Effector CD4-positive, alpha-beta T cell (primary cell): ENCODE measurements at regions not wholly inside any gene's neighbourhood (a gene's known extent, or its start where the extent isn't known, plus 50 kb on each side); places are given as distances from the start of the nearest gene placed in this dataset.
"Not testable (repeated sequence)": the region's sequence is repeated elsewhere in the genome, so short reads cannot be mapped to it uniquely, and the experiment has no call there.

Source experiments
- DNase-seq: peaks from one replicate; pipeline ENCODE4 v3.0.0-alpha.2; 2020

DNA sequence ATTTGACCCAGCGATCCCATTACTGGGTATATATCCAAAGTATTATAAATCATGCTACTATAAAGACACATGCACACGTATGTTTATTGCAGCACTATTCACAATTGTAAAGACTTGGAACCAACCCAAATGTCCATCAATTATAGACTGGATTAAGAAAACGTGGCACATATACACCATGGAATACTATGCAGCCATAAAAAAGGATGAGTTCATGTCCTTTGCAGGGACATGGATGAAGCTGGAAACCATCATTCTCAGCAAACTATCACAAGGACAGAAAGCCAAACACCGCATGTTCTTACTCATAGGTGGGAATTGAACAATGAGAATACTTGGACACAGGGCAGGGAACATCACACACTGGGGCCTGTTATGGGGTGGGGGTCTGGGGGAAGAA, 317.8 kb downstream of the TSHZ3 start:
- DNase-seq: not testable (repeated sequence)

DNA sequence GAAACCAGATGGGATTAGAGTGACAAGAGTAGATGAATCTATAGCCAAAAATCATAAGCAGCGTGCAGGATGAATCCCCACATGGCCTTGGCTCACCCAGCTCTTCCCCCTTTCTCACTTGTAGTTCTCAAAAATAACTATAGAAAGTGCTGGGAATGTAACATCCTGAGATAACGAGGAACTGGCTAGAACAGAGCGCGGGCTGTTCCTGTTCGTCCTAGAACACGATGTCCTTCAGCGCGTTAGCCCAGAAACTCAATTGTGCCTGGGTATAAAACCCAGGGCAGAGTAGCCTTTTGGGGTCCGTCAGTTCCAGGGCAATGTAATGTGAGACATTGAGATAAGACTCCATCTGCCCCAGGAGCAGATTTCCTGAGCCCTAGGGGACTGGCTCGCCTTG, 326.2 kb downstream of the TSHZ3 start:
- no peak for DNase-seq

DNA sequence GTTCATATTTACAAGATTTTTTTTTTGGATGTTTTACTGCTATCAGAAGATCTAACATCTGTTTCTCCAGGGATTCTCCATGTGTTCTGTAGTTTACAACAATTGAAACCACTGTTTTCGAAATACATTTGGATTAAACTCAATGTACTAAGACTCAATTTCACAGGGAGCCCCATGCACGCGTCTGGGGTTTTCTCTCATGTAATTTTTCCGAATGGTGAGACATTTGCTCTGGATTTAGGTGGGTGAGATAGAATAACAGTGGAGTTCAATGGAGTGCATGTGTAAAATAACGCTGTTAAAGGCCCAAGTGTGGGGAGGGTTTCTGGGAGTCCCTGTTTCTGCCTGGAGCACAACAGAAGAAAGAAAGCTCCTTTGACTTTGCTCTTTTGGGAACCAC, 330.3 kb downstream of the TSHZ3 start:
- no peak for DNase-seq

DNA sequence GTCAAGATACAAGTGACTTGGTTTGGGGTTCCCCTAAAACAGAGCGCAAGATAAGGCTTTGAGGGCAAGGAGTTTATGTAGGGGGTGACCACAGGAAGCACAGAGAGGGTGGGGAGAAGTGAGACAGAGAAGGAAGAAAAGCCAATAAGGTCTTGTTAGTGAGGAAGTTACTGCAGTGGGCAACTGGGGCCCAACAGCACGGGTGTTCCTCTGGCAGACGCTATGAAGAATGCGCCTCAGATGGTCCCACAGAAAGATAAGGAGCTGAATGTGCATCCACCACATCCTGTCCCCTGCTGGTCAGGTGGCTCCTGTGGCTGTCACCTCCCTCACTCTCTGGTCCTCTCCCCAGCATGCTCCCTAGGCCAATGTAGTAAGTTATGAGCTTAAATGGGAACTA, 333.5 kb downstream of the TSHZ3 start:
- no peak for DNase-seq

DNA sequence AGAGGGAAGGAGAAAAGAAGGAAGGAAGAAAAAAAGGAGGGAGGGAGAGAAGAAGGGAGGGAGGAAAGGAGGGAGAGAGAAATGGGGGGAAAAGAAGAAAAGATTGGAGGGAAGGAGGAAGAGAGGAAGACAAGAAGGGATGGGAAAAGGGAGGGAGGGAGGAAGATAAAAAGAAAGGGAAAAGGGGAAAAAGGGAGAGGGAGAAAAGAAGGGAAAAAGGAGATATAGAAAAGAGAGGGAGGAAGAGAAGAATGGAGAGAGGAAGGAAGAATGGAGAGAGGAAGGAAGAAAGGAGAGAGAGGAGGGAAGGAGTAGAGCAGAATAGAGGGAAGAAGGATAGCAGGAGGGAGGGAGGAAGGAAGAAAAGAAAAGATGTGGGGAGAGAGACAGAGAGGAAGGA, 334.6 kb downstream of the TSHZ3 start:
- no peak for DNase-seq

DNA sequence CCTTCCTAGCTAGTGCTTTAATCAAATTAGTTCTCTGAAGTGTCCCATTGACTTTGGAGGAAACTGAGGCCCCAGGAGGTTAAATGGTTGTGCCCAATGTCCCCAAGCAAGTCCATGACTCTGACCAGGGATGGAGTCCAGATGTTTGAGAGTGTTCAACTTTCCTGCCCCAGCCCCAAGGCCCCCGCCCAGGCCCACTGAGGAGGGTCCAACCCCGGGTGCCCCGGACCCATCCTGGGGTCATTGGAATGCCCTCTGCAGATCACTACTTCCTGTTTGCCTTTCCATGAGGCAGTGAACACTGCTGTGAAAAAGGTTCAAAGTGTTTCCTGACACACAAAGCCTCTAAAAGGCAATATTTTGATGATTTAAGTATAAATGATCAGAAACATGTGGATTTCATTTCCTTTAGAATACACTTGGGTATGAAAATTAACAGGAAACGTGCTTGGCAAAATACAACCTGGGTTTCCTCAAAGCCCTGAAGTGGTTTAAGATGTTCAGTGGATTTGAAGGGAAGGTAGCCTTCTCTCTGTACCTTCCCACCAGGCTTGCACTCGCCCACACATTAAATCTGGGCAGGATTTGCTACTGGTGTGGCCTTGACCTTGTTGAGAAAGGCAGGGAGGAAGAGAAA, 335.7 kb downstream of the TSHZ3 start:
- no peak for DNase-seq

DNA sequence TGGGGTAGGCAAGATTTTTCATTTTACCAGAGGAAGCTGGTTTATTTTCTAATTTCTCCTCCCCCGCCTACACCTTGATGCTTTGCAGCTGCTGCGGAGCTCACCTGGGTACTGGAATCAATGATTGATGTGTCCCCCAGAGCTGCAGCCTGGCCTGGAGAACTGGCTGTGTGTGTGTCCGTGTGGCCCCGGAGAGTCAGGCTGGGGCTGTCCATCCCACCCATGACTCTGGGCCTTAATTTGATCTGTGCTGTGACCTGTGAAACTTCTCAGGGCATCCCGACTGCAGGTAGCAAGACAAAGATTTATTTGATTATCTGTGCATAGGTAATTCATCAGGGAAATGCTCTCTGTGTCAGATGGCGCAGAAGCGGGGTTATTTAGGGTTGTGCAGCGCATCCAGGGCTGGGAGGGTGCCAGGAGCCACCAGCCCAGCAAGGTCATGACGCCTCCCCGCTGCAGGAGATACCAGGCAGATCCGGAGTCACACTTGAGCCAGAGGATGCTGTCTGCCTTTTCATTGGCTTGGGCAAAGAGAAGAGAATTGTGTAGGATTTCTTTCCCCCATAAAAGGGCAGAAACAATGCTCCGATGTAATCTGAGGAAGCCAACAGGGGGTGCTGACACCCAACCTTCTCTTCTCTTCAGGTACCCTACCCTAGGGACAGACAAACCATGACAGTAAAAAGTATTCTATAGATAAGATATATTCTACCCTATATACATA, 346.6 kb downstream of the TSHZ3 start:
- DNase-seq: no peak

DNA sequence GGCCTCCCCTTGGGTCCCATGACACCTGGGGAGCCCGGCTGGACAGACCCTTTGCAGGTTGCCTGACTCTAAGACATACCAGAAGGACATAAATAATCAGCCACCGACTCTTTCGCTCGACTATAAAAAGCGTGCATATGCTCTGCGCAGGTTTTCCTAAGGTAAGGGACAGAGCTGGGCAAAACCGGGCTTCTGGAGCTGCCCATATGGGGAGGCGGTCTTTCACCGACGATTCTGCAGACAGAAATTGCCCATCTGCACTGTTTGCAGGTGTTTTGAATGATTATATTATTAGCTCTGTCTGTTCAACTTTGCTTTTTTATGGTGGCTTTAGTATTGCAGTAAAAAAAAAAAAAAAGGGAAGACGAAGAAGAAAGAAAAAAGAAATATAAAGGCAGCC, 347.2 kb downstream of the TSHZ3 start:
- no peak for DNase-seq

DNA sequence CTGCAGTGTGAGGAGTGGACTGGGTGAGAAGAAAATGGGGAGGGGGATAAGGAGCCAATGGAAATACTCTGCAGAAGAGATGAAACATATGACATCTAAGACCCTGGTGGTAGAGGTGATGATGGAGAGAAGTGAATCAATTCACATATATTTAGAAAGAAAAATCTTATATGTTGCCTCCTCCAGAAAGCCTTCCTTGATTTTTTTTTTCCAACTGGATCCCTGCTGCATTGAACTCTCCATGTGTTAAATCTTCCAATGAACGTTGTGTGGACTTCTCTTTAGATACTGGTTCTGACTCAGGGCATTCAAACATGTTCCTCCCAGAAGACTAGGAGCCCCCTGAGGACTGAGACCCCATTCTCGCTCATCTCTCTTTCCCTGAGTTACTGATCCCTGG, 348.3 kb downstream of the TSHZ3 start:
- no peak for DNase-seq

DNA sequence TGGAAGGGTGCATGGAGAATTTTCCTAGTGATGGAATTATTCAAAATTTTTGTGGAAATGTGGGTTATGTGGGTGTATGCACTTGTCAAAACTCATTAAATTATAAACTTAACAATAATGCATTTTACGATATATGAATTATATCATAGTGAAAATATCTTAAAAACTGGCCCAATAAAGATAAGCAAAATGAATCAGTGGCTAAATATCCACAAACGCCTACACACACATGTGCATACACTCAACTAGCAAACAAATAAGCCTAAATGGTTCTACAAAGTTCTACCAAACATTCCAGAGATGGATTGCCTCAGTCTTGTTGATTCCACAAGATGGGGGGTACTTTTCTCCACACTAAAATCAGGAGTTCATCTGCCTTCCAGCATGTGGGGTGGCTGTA, 349.5 kb downstream of the TSHZ3 start:
- no peak for DNase-seq

DNA sequence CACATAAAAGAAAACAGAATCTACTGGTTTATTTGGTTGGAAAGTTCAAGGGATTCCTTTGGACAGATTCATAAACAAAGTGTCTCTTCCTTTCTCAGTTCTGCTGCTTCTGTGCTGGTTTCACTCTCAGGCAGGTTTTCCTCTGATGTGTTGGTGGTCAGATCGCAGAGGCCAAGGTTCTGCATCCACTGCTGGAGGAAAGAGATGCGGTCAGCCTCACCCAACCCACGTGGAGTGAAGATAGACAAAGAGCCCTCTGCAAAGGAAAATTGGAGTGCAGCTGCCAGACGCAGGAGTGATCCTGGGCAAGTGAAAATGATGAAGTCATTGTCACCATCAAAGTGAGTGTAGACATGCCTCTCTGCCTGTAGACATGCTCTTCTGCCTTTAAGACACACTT, 352.0 kb downstream of the TSHZ3 start:
- no peak for DNase-seq

DNA sequence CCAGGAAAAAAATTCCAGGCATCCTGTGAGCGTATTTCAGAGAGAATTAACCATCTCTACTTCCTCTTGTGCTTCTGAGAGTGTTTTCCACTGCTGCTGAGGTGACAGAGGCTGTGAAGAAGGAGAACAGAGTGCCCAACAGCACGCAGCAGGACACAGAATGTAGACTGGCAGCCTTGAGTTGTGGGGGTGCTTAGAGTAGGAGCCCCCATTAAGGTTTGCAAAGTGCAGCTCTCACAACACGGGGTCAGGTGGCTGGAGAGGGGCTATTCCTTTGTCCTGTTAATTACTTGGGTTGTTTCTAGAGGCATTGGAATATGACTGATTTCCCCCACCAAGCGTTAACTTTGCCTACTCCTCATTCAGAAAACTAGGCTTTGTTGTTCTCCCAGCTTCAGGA, 370.6 kb downstream of the TSHZ3 start:
- no peak for DNase-seq

DNA sequence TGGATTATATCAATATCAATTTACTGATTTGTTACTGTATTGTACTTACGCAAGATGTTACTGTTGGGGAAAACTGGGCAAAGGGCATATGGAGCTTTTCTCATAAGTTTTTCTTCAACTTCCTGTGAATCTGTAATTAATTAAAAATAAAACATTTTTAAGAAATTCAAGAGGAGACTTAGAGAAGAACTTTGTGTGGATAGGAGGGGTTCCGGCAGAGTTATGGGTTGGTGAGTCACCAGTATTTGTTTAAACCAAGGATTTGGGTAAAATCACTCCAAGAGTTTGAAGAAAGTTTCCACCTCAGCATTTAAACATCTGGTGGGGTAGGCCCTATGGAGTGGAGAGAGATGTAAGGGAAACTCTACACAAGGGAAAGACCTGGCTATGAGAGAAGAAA, 379.6 kb downstream of the TSHZ3 start:
- no peak for DNase-seq

DNA sequence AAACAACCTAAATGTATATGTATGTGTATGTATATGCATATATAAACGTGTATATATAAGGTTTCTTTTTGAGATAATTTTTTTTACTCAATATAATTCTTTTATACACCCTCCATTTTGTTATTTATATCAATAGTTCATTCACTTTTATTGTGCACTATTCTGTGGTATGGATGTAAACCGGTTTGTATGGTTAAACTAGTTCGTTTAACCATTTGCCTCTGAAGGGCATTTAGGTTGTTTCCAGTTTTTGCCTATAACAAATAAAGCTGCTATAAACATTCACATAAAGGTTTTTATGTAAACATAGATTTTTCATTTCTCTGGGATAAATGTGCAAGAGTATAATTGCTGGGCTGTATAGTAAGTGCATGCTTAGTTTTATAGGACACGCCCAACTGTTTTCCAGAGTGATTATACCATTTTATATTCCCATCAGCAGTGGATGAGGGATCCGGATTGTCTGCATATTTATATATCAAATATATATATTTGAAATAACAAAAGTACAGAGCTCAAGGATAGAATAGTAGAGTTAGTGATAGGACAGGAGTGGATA, 380.3 kb downstream of the TSHZ3 start:
- no peak for DNase-seq

DNA sequence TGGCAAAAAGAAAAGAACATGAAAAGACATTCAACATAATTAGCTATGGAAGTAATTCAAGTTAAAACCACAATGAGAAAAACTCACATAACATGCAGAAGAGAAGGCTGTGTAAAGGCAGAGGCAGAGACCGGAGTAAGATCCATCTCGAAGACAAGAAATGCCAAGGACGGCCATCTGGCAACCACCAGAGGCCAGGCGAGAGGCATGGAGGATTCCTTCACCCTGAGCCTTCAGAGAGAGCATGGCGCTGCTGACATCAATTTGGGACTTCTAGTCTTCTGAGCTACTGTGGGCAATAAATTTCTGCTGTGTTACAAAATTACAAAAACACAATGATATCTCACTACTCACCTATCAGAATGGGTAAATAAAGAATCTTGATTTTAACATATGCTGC, 381.0 kb downstream of the TSHZ3 start:
- DNase-seq: no peak

DNA sequence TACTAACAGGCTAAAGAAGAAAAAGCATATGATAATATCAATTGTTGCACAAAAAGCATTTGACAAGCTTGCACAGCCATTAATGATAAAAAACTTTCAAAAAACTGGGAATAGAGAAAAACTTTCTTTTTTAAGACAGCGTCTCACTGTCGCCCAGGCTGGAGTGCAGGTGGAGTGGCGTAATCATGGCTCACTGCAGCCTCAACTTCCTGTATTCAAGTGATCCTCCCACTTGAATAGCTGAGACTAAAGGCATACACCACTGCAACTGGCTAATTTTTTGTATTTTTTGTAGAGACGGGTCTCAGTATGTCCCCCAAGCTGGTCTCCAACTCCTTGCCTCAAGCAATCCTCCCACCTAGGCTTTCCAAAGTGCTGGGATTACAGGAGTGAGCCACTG, 382.8 kb downstream of the TSHZ3 start:
- DNase-seq: no peak

DNA sequence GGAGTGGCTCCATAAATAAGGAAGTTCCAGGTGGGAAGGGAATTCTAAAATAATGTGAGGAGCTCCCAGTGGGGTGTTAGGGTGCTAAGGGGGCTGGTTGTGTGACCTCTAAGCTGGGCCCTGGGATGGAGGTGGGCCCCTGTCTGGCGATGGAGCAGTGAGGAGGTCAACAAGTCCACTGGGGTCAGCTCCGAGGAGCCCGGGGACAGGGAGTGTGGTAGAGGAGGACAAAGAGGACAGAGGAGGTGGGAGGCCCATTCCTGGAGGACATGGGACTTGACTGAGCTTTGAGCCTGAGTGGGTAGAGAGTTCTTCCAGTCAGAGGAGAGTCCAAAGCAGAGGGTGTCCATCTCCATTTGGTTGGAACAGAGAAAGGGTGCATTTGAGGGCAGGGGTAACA, 390.2 kb downstream of the TSHZ3 start:
- no peak for DNase-seq

DNA sequence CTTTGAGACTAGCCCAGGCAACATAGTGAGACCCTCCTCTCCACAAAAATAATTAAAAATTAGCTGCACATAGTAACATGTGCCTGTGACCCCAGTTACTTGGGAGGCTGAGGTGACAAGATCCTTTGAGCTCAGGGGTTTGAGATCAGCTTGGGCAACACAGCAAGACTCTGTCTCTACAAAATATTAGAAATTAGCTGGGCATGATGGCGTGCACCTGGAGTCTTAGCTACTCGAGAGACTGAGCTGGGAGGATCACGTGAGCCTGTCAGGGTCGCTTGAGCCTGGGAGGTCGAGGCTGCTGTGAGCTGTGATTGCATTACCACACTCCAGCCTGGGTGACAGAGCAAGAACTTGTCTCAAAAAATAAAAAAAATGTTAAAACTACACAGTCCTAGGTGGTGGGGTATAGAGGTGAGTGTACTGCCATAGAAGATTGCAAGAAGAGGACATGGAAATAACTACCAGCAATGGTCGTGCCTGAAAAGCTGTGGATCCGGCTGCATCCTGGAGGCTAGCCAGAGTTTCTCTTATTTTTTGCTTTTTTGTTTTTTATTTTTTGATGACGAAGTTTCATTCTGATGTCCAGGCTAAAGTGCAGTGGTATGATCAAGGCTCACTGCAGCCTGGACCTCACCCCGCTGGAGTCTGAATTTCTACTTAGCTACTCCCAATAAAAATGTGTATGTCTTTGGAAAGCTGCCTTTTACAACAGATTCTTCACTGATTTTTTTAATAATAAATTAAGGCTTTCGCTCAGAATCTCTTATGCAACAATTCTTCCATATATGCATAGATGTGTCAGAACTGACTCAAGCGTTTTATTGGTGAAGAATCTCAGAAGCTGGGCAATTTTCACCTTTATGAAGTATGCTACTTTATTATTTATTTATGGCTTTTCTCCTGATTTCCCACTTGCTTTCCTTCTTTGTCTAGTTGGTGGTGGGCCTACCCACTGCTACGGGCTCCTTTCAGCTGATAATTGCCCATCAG, 393.8 kb downstream of the TSHZ3 start:
- DNase-seq: no peak

DNA sequence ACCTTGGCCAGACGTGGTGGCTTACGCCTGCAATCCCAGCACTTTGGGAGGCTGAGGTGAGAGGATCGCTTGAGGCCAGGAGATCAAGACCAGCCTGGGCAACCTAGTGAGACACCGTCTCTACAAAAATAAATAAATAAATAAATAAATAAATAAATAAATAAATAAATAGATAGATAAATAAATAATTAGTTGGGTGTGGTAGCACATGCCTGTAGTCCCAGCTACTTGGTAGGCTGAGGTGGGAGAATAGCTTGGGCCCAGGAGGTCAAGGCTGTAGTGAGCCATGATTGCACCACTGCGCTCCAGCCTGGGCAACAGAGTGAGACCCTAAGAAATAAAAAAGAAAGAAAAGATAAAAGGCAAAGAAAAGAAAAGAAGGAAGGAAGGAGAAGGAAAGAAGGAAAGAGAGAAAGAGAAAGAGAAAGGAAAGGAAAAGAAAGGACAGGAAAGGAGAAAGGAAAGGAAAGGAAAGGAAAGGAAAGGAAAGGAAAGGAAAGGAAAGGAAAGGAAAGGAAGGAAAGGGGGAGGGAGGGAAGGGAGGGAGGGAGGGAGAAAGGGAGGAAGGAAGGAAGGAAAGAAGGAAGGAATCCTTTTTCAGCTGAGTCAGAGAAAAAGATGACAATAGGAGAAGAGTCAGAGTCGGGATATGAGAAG, 404.8 kb downstream of the TSHZ3 start:
- DNase-seq: not testable (repeated sequence)

DNA sequence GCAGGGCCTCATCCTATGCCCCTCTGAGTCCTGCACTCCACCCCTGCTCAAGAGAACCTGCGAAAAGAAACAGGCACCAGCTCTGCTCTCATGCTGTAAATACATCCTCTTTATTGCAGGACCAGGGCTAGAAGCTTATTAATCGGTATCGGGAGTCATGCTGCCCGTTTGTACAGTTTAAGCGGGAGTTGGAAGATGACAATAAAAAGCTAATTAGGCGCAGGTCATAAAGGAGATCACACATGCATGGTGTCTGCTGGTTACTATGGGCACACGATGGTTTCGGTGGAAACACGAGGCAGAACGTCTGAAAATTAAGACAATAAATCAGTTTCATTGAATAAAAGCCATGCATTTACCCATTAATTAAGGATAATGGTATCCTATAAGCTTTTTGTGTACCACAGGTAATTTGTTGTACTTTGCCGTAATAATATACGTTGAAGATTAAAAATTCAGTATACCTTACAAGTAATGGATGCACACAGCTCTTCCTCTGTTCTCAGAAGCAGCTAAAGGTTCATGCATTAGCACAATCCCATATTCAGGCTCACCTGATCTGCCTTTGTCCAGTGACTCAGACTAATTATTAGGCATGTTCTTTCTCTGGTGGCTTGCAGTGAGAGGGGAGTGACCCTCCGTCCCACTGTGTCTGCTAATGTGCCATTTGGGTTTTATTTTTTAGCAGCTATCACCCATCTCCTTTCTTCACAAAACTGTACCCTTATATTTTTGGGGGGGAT, 406.0 kb downstream of the TSHZ3 start:
- no peak for DNase-seq

DNA sequence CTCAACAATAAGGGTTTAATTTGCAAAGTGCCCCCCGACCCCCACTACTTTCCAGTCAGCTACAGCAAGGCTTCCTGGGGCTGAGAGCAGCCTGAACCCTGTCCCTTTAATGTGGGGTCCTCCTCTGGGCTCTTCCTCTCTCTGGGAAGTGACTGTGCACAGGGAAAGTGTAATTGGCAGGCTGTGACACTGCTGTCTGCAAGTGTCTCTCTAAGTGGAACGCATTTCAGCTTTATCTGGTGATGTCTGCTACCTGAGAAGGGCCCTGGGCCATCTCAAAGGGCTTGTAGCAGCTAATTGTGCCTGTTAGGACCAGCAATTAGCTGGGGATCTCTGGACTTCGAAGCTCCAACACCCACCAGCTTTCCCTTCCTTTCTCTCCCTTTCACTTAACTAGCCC, 406.6 kb downstream of the TSHZ3 start:
- no peak for DNase-seq

DNA sequence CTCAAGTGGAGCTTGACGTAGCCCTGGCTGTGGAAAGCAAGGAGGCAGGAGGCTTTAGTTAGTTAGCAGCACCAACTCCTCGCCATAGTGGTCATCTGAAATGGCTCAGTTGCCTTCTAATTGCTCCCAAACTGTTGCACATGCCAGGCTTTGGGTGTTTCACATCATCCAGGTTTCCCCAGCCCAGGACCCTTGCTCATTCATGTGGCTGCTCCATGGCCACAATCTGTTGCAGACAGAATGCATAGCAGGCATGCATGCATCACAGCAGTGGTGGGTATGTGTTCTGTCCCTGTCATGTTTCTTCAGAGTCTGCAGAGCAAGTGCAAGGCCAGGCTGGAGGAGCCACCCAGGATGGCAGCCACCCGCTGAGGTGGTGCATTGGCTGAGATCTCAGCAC, 407.6 kb downstream of the TSHZ3 start:
- DNase-seq: no peak
